ENCODE measurements at regions not wholly inside any gene's neighbourhood (a gene's known extent, or its start where the extent isn't known, plus 50 kb on each side); places are given as distances from the start of the nearest gene placed in this dataset.

DNA sequence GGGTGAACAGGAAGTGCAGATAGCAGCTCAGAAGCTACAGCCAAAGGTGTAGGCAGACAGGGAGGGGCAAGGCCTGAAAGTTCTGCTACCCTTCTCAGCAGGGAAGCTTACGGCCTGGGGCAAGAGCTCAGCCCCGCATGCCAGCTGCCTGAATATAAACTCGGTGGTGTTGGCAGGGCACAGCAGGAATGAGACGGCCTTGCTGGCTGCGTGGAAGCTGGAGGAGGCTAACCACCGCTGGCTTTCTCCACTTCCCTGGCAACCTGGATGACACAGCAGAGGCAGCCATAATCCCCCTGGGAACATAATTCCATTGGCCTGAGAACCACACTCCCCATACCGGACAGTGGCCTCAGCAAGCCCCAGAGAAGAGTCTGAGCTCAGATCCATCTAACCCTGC, 81.9 kb upstream of the PRRC2C start:
- TF ChIP-seq, protein P1, sequence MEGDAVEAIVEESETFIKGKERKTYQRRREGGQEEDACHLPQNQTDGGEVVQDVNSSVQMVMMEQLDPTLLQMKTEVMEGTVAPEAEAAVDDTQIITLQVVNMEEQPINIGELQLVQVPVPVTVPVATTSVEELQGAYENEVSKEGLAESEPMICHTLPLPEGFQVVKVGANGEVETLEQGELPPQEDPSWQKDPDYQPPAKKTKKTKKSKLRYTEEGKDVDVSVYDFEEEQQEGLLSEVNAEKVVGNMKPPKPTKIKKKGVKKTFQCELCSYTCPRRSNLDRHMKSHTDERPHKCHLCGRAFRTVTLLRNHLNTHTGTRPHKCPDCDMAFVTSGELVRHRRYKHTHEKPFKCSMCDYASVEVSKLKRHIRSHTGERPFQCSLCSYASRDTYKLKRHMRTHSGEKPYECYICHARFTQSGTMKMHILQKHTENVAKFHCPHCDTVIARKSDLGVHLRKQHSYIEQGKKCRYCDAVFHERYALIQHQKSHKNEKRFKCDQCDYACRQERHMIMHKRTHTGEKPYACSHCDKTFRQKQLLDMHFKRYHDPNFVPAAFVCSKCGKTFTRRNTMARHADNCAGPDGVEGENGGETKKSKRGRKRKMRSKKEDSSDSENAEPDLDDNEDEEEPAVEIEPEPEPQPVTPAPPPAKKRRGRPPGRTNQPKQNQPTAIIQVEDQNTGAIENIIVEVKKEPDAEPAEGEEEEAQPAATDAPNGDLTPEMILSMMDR (IDR thresholded peaks at IDR 0.05; ENCODE audit: insufficient read depth, low read length): no peak
- TF ChIP-seq, protein P2, sequence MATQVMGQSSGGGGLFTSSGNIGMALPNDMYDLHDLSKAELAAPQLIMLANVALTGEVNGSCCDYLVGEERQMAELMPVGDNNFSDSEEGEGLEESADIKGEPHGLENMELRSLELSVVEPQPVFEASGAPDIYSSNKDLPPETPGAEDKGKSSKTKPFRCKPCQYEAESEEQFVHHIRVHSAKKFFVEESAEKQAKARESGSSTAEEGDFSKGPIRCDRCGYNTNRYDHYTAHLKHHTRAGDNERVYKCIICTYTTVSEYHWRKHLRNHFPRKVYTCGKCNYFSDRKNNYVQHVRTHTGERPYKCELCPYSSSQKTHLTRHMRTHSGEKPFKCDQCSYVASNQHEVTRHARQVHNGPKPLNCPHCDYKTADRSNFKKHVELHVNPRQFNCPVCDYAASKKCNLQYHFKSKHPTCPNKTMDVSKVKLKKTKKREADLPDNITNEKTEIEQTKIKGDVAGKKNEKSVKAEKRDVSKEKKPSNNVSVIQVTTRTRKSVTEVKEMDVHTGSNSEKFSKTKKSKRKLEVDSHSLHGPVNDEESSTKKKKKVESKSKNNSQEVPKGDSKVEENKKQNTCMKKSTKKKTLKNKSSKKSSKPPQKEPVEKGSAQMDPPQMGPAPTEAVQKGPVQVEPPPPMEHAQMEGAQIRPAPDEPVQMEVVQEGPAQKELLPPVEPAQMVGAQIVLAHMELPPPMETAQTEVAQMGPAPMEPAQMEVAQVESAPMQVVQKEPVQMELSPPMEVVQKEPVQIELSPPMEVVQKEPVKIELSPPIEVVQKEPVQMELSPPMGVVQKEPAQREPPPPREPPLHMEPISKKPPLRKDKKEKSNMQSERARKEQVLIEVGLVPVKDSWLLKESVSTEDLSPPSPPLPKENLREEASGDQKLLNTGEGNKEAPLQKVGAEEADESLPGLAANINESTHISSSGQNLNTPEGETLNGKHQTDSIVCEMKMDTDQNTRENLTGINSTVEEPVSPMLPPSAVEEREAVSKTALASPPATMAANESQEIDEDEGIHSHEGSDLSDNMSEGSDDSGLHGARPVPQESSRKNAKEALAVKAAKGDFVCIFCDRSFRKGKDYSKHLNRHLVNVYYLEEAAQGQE (IDR thresholded peaks at IDR 0.05; ENCODE audit: insufficient replicate concordance, low read depth): no peak
- TF ChIP-seq POLR2AphosphoS5 (IDR thresholded peaks at IDR 0.05; ENCODE audit: low read depth): no peak
- TF ChIP-seq GABPA (IDR thresholded peaks at IDR 0.05; ENCODE audit: low read depth): no peak
- TF ChIP-seq SPI1 (IDR thresholded peaks at IDR 0.05; ENCODE audit: borderline replicate concordance, low read depth): no peak

Measured in HL-60 (cell line).